ENCODE measurements at regions not wholly inside any gene's neighbourhood (a gene's known extent, or its start where the extent isn't known, plus 50 kb on each side); places are given as distances from the start of the nearest gene placed in this dataset.

- TF ChIP-seq, protein P1, sequence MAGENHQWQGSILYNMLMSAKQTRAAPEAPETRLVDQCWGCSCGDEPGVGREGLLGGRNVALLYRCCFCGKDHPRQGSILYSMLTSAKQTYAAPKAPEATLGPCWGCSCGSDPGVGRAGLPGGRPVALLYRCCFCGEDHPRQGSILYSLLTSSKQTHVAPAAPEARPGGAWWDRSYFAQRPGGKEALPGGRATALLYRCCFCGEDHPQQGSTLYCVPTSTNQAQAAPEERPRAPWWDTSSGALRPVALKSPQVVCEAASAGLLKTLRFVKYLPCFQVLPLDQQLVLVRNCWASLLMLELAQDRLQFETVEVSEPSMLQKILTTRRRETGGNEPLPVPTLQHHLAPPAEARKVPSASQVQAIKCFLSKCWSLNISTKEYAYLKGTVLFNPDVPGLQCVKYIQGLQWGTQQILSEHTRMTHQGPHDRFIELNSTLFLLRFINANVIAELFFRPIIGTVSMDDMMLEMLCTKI (IDR thresholded peaks at IDR 0.05; ENCODE audit: partially characterized antibody): no peak
Measured at GRCh38 chr2:37571587-37572136, 99.8 kb downstream of the CDC42EP3 start (continued).

GRCh38 chr2:37573451-37574388 is 97.7 kb downstream of the CDC42EP3 start:
- BruUV-seq (replicated peaks): no TSS peak
- in situ Hi-C loops (cut with MboI): no loop called here
- H3K4me1 ChIP-seq (replicated peaks in 1 of 2; ENCODE audit: control insufficient read depth in 2 of 2, insufficient read depth in 2 of 2, low read length in 2 of 2): no peaks in the 10 kb centered on the region; a peak in 2 of 5 replicates
- H3K9me3 ChIP-seq (replicated peaks; ENCODE audit: control insufficient read depth, insufficient read depth, low read depth, low read length): no peaks in the 10 kb centered on the region
- H3K27ac ChIP-seq (ENCODE audit: extremely low read depth, low read depth, low read length): no peak overlapping the region
- no peaks in the 10 kb centered on the region for H3K9me1 ChIP-seq (ENCODE audit: control insufficient read depth, insufficient read depth, low read length)
- CTCF ChIA-PET (ENCODE audit: low intra/inter-chr PET ratio): no interaction called here
- H2AFZ ChIP-seq (ENCODE audit: low read depth, low read length): no peak overlapping the region
- H3K9ac ChIP-seq (ENCODE audit: insufficient read depth in 1 of 2, low read depth in 2 of 2, low read length in 2 of 2): no peak overlapping the region
- H3K36me3 ChIP-seq (ENCODE audit: control insufficient read depth, insufficient read depth, low read length): no peaks in the 10 kb centered on the region; the same call in 2 of the 3 replicates
- DNase-seq (ENCODE audit: extremely low read depth in 1 of 4, low spot score in 3 of 4): no peak
- intact Hi-C loops (cut with micrococcal nuclease): no loop called here
- no peaks in the 10 kb centered on the region for H3K79me2 ChIP-seq (ENCODE audit: control insufficient read depth, insufficient read depth, low read length)
- TF ChIP-seq SRF (CRISPR knock-in tag; IDR thresholded peaks at IDR 0.05) (peak in 1 of 2 experiments; percentile 73; a peak in 2 of 4 replicates), NCOA4 (IDR thresholded peaks at IDR 0.05; ENCODE audit: partially characterized antibody) (no peak)
- WGBS (ENCODE audit: insufficient coverage, low coverage, missing lambda C conversion rate): 52% methylated on average over 3 of the region's 3 CpGs
- POLR2A ChIA-PET: interaction anchor here (1.1 to 1.2 kb wide), 2 partner anchors 9 to 10 kb away, joined by 3 read pairs; no protein-coding TSS in a partner anchor
- H3K4me3 ChIP-seq: no peak overlapping the region
- FAIRE-seq: no peak
- H3K27me3 ChIP-seq (ENCODE audit: control insufficient read depth in 2 of 2, insufficient read depth in 2 of 2, low read length in 2 of 2): no peaks in the 10 kb centered on the region
- no peak overlapping the region for H3K4me2 ChIP-seq (ENCODE audit: insufficient read depth, low read length)
- ATAC-seq: no peak
- H4K20me1 ChIP-seq (replicated peaks; ENCODE audit: control insufficient read depth, insufficient read depth, low read length): no peaks in the 10 kb centered on the region

Measured in K562 (cell line).